Subcutaneous abdominal adipose tissue (tissue), 5 donors: ENCODE measurements at regions not wholly inside any gene's neighbourhood (a gene's known extent, or its start where the extent isn't known, plus 50 kb on each side); places are given as distances from the start of the nearest gene placed in this dataset.
A peak's percentile ranks its signal among the peaks of the same experiment; 100 is the strongest.
"Not testable (repeated sequence)": the region's sequence is repeated elsewhere in the genome, so short reads cannot be mapped to it uniquely, and the experiment has no call there.

Experiments
- H3K27ac ChIP-seq: one replicate; pipeline ENCODE4 v1.7.0; 2013; ENCODE audit warnings: low read depth, mild to moderate bottlenecking, inconsistent platforms, low read length, moderate library complexity
- H3K27me3 ChIP-seq, 5 donors: one replicate each; pipeline ENCODE4 v1.7.0; 2013; ENCODE audit warnings: low read length in 5 of 5, inconsistent platforms in 1 of 5; ENCODE audit not compliant: control insufficient read depth in 5 of 5, insufficient read depth in 4 of 5
- H3K36me3 ChIP-seq, 5 donors: one replicate each; pipeline ENCODE4 v1.7.0; 2013; ENCODE audit warnings: low read length in 5 of 5; ENCODE audit not compliant: control insufficient read depth in 5 of 5, insufficient read depth in 5 of 5
- H3K4me1 ChIP-seq, 5 donors: one replicate each; pipeline ENCODE4 v1.7.0; 2013; ENCODE audit warnings: low read length in 5 of 5, mild to moderate bottlenecking in 3 of 5, moderate library complexity in 1 of 5; ENCODE audit not compliant: control insufficient read depth in 5 of 5, insufficient read depth in 5 of 5
- H3K4me3 ChIP-seq, 5 donors: one replicate each; pipeline ENCODE4 v1.7.0; 2013; ENCODE audit warnings: low read length in 5 of 5, low read depth in 1 of 5
- H3K9ac ChIP-seq, 5 donors: one replicate each; pipeline ENCODE4 v1.7.0; 2013; ENCODE audit warnings: low read length in 5 of 5, mild to moderate bottlenecking in 4 of 5, moderate library complexity in 3 of 5
- H3K9me3 ChIP-seq, 5 donors: one replicate each; pipeline ENCODE4 v1.7.0; 2013; ENCODE audit warnings: low read length in 5 of 5; ENCODE audit not compliant: control insufficient read depth in 5 of 5
- donor health status: healthy.
- donor health status: healthy.
- donor health status: healthy.
- donor health status: healthy.
- donor health status: healthy.

GRCh38 chr9:80664327-80665210 lies 1024.8 kb downstream of the TLE1 start:
- H3K4me1 ChIP-seq: peaks cover 0 to 12% (median 3%) of the 10 kb centered on the region in 5 donors
- H3K9me3 ChIP-seq: no peaks in the 10 kb centered on the region
- no peaks in the 10 kb centered on the region for H3K36me3 ChIP-seq
- no peaks in the 10 kb centered on the region for H3K27me3 ChIP-seq
- no peak overlapping the region for H3K9ac ChIP-seq
- no peak overlapping the region for H3K4me3 ChIP-seq
- H3K27ac ChIP-seq: no peak overlapping the region

DNA sequence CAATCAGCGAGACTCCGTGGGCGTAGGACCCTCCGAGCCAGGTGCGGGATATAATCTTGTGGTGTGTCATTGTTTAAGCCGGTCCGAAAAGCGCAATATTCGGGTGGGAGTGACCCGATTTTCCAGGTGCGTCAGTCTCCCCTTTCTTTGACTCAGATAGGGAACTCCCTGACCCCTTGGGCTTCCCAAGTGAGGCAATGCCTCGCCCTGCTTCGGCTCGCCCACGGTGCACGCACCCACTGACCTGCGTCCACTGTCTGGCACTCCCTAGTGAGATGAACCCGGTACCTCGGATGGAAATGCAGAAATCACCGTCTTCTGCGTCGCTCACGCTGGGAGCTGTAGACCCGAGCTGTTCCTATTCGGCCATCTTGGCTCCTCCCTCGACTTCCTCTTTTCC lies 1029.6 kb downstream of the TLE1 start:
- H3K36me3 ChIP-seq, H3K4me1 ChIP-seq, H3K27ac ChIP-seq, H3K27me3 ChIP-seq, H3K9ac ChIP-seq, H3K9me3 ChIP-seq, H3K4me3 ChIP-seq: not testable (repeated sequence)

GRCh38 chr9:80651044-80651443 lies 1038.3 kb downstream of the TLE1 start:
- H3K4me1 ChIP-seq: peaks cover 3 to 26% (median 10%) of the 10 kb centered on the region in 5 donors
- peak overlapping the region; percentile 89 for H3K27ac ChIP-seq
- H3K9me3 ChIP-seq: no peaks in the 10 kb centered on the region
- H3K4me3 ChIP-seq: no peak overlapping the region
- H3K36me3 ChIP-seq: no peaks in the 10 kb centered on the region
- H3K27me3 ChIP-seq: no peaks in the 10 kb centered on the region
- H3K9ac ChIP-seq: peak overlapping the region in 1 of 5 donors; percentile 29

- H3K4me1 ChIP-seq: peaks cover 3 to 26% (median 10%) of the 10 kb centered on the region in 5 donors
- peak overlapping the region; percentile 89 for H3K27ac ChIP-seq
- no peaks in the 10 kb centered on the region for H3K36me3 ChIP-seq
- no peak overlapping the region for H3K4me3 ChIP-seq
- H3K9me3 ChIP-seq: no peaks in the 10 kb centered on the region
- H3K9ac ChIP-seq: peak overlapping the region in 1 of 5 donors; percentile 11
- no peaks in the 10 kb centered on the region for H3K27me3 ChIP-seq
Observed at GRCh38 chr9:80649496-80649895, 1039.9 kb downstream of the TLE1 start.

GRCh38 chr9:80649001-80649420 lies 1040.3 kb downstream of the TLE1 start:
- Histone ChIP-seq H3K9me3 (no peaks in the 10 kb centered on the region), H3K4me3 (no peak overlapping the region), H3K4me1 (peaks cover 3 to 26% (median 10%) of the 10 kb centered on the region in 5 donors), H3K27ac (peak overlapping the region; percentile 89), H3K27me3 (no peaks in the 10 kb centered on the region), H3K36me3 (no peaks in the 10 kb centered on the region), H3K9ac (peak overlapping the region in 2 of 5 donors; percentile 11 to 17)

GRCh38 chr9:80648336-80648735 lies 1041.0 kb downstream of the TLE1 start:
- peak overlapping the region; percentile 89 for H3K27ac ChIP-seq
- no peaks in the 10 kb centered on the region for H3K36me3 ChIP-seq
- peak overlapping the region in 1 of 5 donors; percentile 17 for H3K9ac ChIP-seq
- H3K4me1 ChIP-seq: peaks cover 3 to 26% (median 10%) of the 10 kb centered on the region in 5 donors
- no peaks in the 10 kb centered on the region for H3K27me3 ChIP-seq
- no peaks in the 10 kb centered on the region for H3K9me3 ChIP-seq
- H3K4me3 ChIP-seq: no peak overlapping the region

GRCh38 chr9:80646211-80646610 lies 1043.1 kb downstream of the TLE1 start:
- Histone ChIP-seq H3K27me3 (no peaks in the 10 kb centered on the region), H3K27ac (no peak overlapping the region)

DNA sequence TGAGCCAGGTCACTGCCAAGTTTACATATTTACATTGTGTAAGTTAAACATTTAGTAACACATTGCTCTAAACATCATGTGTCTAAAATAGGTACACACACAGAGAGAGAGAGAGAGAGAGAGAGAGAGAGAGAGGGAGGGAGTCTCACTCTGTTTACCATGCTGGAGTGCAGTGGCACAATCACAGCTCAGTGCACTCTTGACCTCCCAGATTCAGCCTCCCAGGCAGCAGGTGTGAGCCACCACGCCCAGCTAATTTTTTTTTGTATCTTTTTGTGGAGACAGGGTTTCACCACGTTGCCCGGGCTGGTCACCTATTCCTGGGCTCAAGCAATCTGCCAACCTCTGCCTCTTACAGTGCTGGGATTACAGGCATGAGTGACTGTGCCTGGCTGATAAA lies 1045.3 kb downstream of the TLE1 start:
- H3K36me3 ChIP-seq: no peaks in the 10 kb centered on the region
- H3K27me3 ChIP-seq: no peaks in the 10 kb centered on the region

More at GRCh38 chr9:80646211-80646610, 1043.1 kb downstream of the TLE1 start:
- H3K4me3 ChIP-seq: no peak overlapping the region
- peaks cover 0 to 20% (median 7%) of the 10 kb centered on the region in 5 donors for H3K4me1 ChIP-seq
- no peaks in the 10 kb centered on the region for H3K36me3 ChIP-seq
- no peaks in the 10 kb centered on the region for H3K9me3 ChIP-seq
- no peak overlapping the region for H3K9ac ChIP-seq

DNA sequence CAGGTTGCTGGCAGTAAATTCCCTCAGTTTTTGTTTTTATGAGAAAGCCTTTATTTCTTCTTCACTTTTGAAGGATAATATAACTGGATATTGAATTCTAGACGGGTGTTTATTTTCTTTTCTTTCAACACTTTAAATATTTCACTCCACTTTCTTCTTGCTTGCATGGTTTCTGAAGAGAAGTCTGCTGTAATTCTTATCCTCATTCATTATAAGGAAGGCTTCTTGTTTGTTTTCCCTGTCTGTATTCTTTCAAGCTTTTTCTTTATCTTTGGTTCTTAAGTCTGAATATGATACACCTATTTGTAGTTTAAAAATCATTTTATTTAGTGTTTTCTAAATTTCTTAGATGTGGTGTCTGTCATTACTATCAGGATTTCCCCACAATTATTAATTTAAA lies 1054.3 kb downstream of the TLE1 start:
- no peak overlapping the region for H3K27ac ChIP-seq
- H3K9me3 ChIP-seq: peaks cover 0 to 16% (median 0%) of the 10 kb centered on the region in 5 donors
- no peaks in the 10 kb centered on the region for H3K27me3 ChIP-seq
- no peak overlapping the region for H3K4me3 ChIP-seq
- H3K4me1 ChIP-seq: peaks cover 0 to 4% (median 0%) of the 10 kb centered on the region in 5 donors
- no peaks in the 10 kb centered on the region for H3K36me3 ChIP-seq
- no peak overlapping the region for H3K9ac ChIP-seq

More for the DNA sequence above, 1045.3 kb downstream of the TLE1 start:
- H3K4me3 ChIP-seq: no peak overlapping the region
- H3K27ac ChIP-seq: no peak overlapping the region
- no peak overlapping the region for H3K9ac ChIP-seq
- no peaks in the 10 kb centered on the region for H3K9me3 ChIP-seq
- peaks cover 0 to 9% (median 6%) of the 10 kb centered on the region in 5 donors for H3K4me1 ChIP-seq

DNA sequence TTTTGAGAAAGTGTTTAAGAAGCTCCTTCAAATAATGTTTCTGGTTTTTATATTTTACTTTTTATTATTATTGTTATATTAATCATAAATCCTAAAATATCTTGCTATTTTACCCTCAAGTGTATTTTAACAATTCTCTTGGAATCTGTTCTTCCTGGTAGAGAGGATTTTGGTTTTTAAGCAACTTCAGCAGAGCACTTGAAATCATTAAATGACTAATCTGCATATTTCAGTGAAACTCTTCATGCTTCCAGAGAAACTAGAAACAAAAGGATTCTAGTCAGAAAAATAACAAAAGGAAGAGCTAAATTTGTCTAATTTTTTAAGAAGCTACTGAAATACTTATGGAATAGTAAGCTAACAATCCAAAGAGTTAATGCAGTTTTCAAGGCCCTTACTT lies 1057.3 kb downstream of the TLE1 start:
- H3K36me3 ChIP-seq: no peaks in the 10 kb centered on the region
- H3K27ac ChIP-seq: no peak overlapping the region
- no peak overlapping the region for H3K9ac ChIP-seq
- H3K9me3 ChIP-seq: peaks cover 0 to 16% (median 0%) of the 10 kb centered on the region in 5 donors
- no peaks in the 10 kb centered on the region for H3K4me1 ChIP-seq
- no peak overlapping the region for H3K4me3 ChIP-seq
- no peaks in the 10 kb centered on the region for H3K27me3 ChIP-seq
